ENCODE measurements at regions not wholly inside any gene's neighbourhood (a gene's known extent, or its start where the extent isn't known, plus 50 kb on each side); places are given as distances from the start of the nearest gene placed in this dataset.

- no peak for DNase-seq
These were observed 622.1 kb downstream of the SPRY1 start for GRCh38 chr4:124018383-124019317.

- no peak for DNase-seq
These were observed 623.4 kb downstream of the SPRY1 start for GRCh38 chr4:124019749-124020549.

- DNase-seq: no peak
These were observed 628.4 kb downstream of the SPRY1 start for GRCh38 chr4:124025000-124025399.

GRCh38 chr4:124025428-124025827 lies 628.8 kb downstream of the SPRY1 start:
- no peak for DNase-seq

- no peak for DNase-seq
These were observed 631.6 kb downstream of the SPRY1 start for GRCh38 chr4:124028182-124028581.

- DNase-seq: no peak
These were observed 633.6 kb downstream of the SPRY1 start for GRCh38 chr4:124030147-124030546.

GRCh38 chr4:124032035-124032434 lies 635.4 kb downstream of the SPRY1 start:
- DNase-seq: no peak

GRCh38 chr4:124035364-124036041 lies 638.9 kb downstream of the SPRY1 start:
- no peak for DNase-seq

- DNase-seq: no peak
These were observed 640.6 kb downstream of the SPRY1 start for GRCh38 chr4:124037236-124037635.

GRCh38 chr4:124044330-124044729 lies 647.7 kb downstream of the SPRY1 start:
- DNase-seq: no peak

- no peak for DNase-seq
These were observed 648.3 kb downstream of the SPRY1 start for GRCh38 chr4:124044867-124045266.

- no peak for DNase-seq
These were observed 649.6 kb downstream of the SPRY1 start for GRCh38 chr4:124046190-124046589.

GRCh38 chr4:124053872-124054538 lies 657.4 kb downstream of the SPRY1 start:
- no peak for DNase-seq

- no peak for DNase-seq
These were observed 657.2 kb downstream of the ANKRD50 start for GRCh38 chr4:124055336-124055735.

- no peak for DNase-seq
These were observed 656.6 kb downstream of the ANKRD50 start for GRCh38 chr4:124055896-124056295.

GRCh38 chr4:124060261-124060918 lies 652.1 kb downstream of the ANKRD50 start:
- no peak for DNase-seq

GRCh38 chr4:124061413-124061812 lies 651.1 kb downstream of the ANKRD50 start:
- DNase-seq: no peak

- no peak for DNase-seq
These were observed 647.1 kb downstream of the ANKRD50 start for GRCh38 chr4:124065422-124065821.

- no peak for DNase-seq
These were observed 646.6 kb downstream of the ANKRD50 start for GRCh38 chr4:124065936-124066335.

- no peak for DNase-seq
These were observed 645.9 kb downstream of the ANKRD50 start for GRCh38 chr4:124066595-124066994.

GRCh38 chr4:124067046-124067445 lies 645.5 kb downstream of the ANKRD50 start:
- DNase-seq: no peak

Data from stimulated activated CD4-positive, alpha-beta T cell treated with anti-CD3 and anti-CD28 coated beads, Interleukin-15, amount 100 ng/mL, for 24 hours (primary cell).